A673 (cell line): ENCODE measurements at regions not wholly inside any gene's neighbourhood (a gene's known extent, or its start where the extent isn't known, plus 50 kb on each side); places are given as distances from the start of the nearest gene placed in this dataset.

Source experiments
- BruUV-seq: library from RNA; stranded (reverse); fragments of 400-500 nt; replicated peaks from 2 replicates; lab custom pipeline; 2021; lab: Mats Ljungman, UMichigan
- CTCF ChIA-PET: fragments of 300-600 bp; sonication (Branson Sonifier 250); formaldehyde crosslinking; loops from one replicate; lab custom pipeline; 2022; ENCODE audit warnings: antibody characterized with exemption; lab: Charles Lee
- POLR2A ChIA-PET: fragments of 300-600 bp; sonication (Branson Sonifier 250); formaldehyde crosslinking; loops from one replicate; lab custom pipeline; 2022; ENCODE audit warnings: antibody characterized with exemption; ENCODE audit not compliant: low non-redundant PET; lab: Charles Lee
- DNase-seq: peaks from one replicate; pipeline ENCODE4 v3.0.0-alpha.2; 2015; ENCODE audit warnings: low spot score
- H3K27ac ChIP-seq: fragments of 200-600 bp; sonication (generic); 2 replicates; pipeline ENCODE4 v1.5.1; 2016; ENCODE audit warnings: mixed run types, low read depth, mild to moderate bottlenecking, mixed read lengths, antibody characterized with exemption, low read length; ENCODE audit not compliant: poor library complexity, severe bottlenecking
- H3K27me3 ChIP-seq: fragments of 200-600 bp; sonication (generic); replicated peaks from 2 replicates; pipeline ENCODE4 v1.6.1; 2017; ENCODE audit warnings: mixed run types, low read depth, mild to moderate bottlenecking, mixed read lengths, antibody characterized with exemption, low read length; ENCODE audit not compliant: insufficient read depth, poor library complexity
- H3K36me3 ChIP-seq: fragments of 200-600 bp; sonication (generic); 2 replicates; pipeline ENCODE4 v1.6.1; 2016; ENCODE audit warnings: mixed run types, mild to moderate bottlenecking, mixed read lengths, antibody characterized with exemption, low read length; ENCODE audit not compliant: insufficient read depth, poor library complexity, severe bottlenecking
- H3K4me1 ChIP-seq: fragments of 200-600 bp; sonication (generic); 2 replicates; pipeline ENCODE4 v1.6.1; 2017; ENCODE audit warnings: mixed run types, mild to moderate bottlenecking, mixed read lengths, antibody characterized with exemption, low read length; ENCODE audit not compliant: insufficient read depth, poor library complexity, severe bottlenecking
- H3K4me3 ChIP-seq: fragments of 200-600 bp; sonication (generic); 2 replicates; pipeline ENCODE4 v1.5.1; 2016; ENCODE audit warnings: low read depth, mixed run types, mild to moderate bottlenecking, mixed read lengths, low read length; ENCODE audit not compliant: poor library complexity, severe bottlenecking
- H3K9me3 ChIP-seq: fragments of 200-600 bp; sonication (generic); 2 replicates; pipeline ENCODE4 v1.6.1; 2016; ENCODE audit warnings: mixed run types, low read depth, mild to moderate bottlenecking, mixed read lengths, antibody characterized with exemption, low read length; ENCODE audit not compliant: poor library complexity, severe bottlenecking
- EZH2 ChIP-seq: fragments of 200-600 bp; sonication (generic); IDR thresholded peaks from 2 replicates; pipeline ENCODE4 v1.6.1; 2017; ENCODE audit warnings: borderline replicate concordance, low read depth, mild to moderate bottlenecking, mixed read lengths, antibody characterized with exemption, low read length; ENCODE audit not compliant: poor library complexity, severe bottlenecking
- intact Hi-C: fragments of 100-400 bp; cut with micrococcal nuclease; formaldehyde crosslinking; loops from one replicate; pipeline ENCODE4 v1.10.0; 2022; ENCODE audit not compliant: unreplicated experiment
- TF ChIP-seq, protein P1 (sequence below): fragments of 300-800, 200-600 bp; sonication (generic); conservative IDR thresholded peaks from 2 replicates; pipeline ENCODE4 v1.5.1; 2017; ENCODE audit warnings: low read depth, mild to moderate bottlenecking, antibody characterized with exemption, low read length, moderate library complexity, mixed read lengths

DNA sequence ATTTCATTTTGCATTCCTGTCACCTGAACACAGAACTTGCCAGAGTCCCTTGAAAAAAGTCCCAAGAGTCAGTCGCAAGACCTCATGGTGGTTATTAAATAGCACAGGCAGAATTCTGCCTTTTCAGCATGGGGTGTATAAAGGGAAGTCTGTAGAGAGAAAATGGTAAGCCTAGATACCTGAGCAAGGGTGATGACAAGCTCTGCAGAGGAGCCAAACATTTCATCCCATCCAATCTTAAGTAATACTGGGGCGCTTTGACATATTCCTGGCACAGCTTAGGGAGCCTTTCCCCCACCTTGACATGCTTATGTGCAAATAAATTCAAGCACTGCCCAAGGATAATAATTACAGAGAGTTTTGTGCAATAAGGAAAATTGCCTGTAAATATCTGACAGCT is 213.0 kb downstream of the INHBA start:
- DNase-seq = no peak
- no TSS peak for BruUV-seq
- ChIA-PET CTCF (no interaction called here), POLR2A (no interaction called here)
- intact Hi-C loops = no loop called here
- H3K36me3 ChIP-seq = no peaks in the 10 kb centered on the region
- H3K27me3 ChIP-seq = no peaks in the 10 kb centered on the region
- H3K27ac ChIP-seq = no peak overlapping the region
- no peaks in the 10 kb centered on the region for H3K9me3 ChIP-seq
- H3K4me3 ChIP-seq = no peak overlapping the region
- TF ChIP-seq, protein P1, sequence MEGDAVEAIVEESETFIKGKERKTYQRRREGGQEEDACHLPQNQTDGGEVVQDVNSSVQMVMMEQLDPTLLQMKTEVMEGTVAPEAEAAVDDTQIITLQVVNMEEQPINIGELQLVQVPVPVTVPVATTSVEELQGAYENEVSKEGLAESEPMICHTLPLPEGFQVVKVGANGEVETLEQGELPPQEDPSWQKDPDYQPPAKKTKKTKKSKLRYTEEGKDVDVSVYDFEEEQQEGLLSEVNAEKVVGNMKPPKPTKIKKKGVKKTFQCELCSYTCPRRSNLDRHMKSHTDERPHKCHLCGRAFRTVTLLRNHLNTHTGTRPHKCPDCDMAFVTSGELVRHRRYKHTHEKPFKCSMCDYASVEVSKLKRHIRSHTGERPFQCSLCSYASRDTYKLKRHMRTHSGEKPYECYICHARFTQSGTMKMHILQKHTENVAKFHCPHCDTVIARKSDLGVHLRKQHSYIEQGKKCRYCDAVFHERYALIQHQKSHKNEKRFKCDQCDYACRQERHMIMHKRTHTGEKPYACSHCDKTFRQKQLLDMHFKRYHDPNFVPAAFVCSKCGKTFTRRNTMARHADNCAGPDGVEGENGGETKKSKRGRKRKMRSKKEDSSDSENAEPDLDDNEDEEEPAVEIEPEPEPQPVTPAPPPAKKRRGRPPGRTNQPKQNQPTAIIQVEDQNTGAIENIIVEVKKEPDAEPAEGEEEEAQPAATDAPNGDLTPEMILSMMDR = no peak
- TF ChIP-seq EZH2 = no peak
- H3K4me1 ChIP-seq = no peaks in the 10 kb centered on the region

GRCh38 chr7:41487229-41487940 is 215.5 kb downstream of the INHBA start:
- no peaks in the 10 kb centered on the region for H3K9me3 ChIP-seq
- intact Hi-C loops = no loop called here
- no peak for DNase-seq
- H3K27ac ChIP-seq = no peak overlapping the region
- CTCF ChIA-PET = no interaction called here
- POLR2A ChIA-PET = no interaction called here
- no peak overlapping the region for H3K4me3 ChIP-seq
- no peaks in the 10 kb centered on the region for H3K27me3 ChIP-seq
- BruUV-seq = no TSS peak
- TF ChIP-seq, protein P1 = no peak
- TF ChIP-seq EZH2 = no peak
- H3K4me1 ChIP-seq = no peaks in the 10 kb centered on the region
- no peaks in the 10 kb centered on the region for H3K36me3 ChIP-seq

DNA sequence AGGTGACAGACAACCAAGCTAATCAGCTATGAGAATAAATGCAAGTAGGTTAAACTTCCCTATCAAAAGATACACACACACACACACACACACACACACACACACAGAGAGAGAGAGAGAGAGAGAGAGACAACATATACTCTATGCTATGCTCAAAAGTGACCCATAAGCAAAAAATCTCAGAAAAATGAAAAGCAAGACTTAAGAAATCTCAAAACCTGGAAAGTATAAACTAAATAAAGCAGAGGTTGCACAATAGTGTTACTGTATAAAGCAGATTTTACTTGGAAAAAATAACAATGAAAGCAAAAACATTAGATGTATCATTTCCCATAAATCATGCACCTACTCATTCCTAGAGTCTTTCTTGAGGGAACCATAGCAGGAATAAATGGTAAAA is 221.5 kb downstream of the INHBA start:
- ChIA-PET POLR2A (no interaction called here), CTCF (no interaction called here)
- no peaks in the 10 kb centered on the region for H3K4me1 ChIP-seq
- H3K9me3 ChIP-seq = no peaks in the 10 kb centered on the region
- no peaks in the 10 kb centered on the region for H3K27me3 ChIP-seq
- TF ChIP-seq EZH2 = no peak
- TF ChIP-seq, protein P1 = no peak
- no peak overlapping the region for H3K4me3 ChIP-seq
- no peak for DNase-seq
- no peaks in the 10 kb centered on the region for H3K36me3 ChIP-seq
- intact Hi-C loops = no loop called here
- H3K27ac ChIP-seq = no peak overlapping the region
- no TSS peak for BruUV-seq
